GM23338 (cell line): ENCODE measurements at regions not wholly inside any gene's neighbourhood (a gene's known extent, or its start where the extent isn't known, plus 50 kb on each side); places are given as distances from the start of the nearest gene placed in this dataset.

Source experiments
- CTCF ChIP-seq, 2 experiments: fragments of 200-600 bp in 1 of 2; sonication (generic) in 1 of 2; conservative IDR thresholded peaks; 2 replicates each; pipeline versions ENCODE4 v1.5.1 to v1.6.1; 2016 to 2017; ENCODE audit warnings: antibody characterized with exemption in 2 of 2, low read depth in 2 of 2, mild to moderate bottlenecking in 2 of 2, moderate library complexity in 1 of 2
- EZH2phosphoT487 ChIP-seq: fragments of 200-600 bp; sonication (generic); IDR thresholded peaks from one replicate; pipeline ENCODE4 v1.8.1; 2018; ENCODE audit warnings: antibody characterized with exemption; ENCODE audit not compliant: unreplicated experiment
- REST ChIP-seq: IDR thresholded peaks from one replicate; pipeline ENCODE4 v1.6.1; 2018; ENCODE audit warnings: antibody characterized with exemption; ENCODE audit not compliant: unreplicated experiment

GRCh38 chr3:74739242-74739641 lies 124.8 kb upstream of the CNTN3 start:
- no peak for TF ChIP-seq REST
- TF ChIP-seq CTCF (conservative IDR thresholded peaks at IDR 0.05; ENCODE audit: low read depth in 2 of 2): no peak
- no peak for TF ChIP-seq EZH2phosphoT487
